Osteocyte (in vitro differentiated cells): ENCODE measurements at regions not wholly inside any gene's neighbourhood (a gene's known extent, or its start where the extent isn't known, plus 50 kb on each side); places are given as distances from the start of the nearest gene placed in this dataset.

Source experiments
- DNase-seq: peaks from one replicate; pipeline ENCODE4 v3.0.0; 2021; ENCODE audit warnings: mixed read lengths; ENCODE audit not compliant: unreplicated experiment; ENCODE audit errors: extremely low spot score
- H3K27ac Mint-ChIP-seq: one replicate; pipeline ENCODE4 v1.8.0; 2021; ENCODE audit warnings: mild to moderate bottlenecking, mixed read lengths; ENCODE audit not compliant: unreplicated experiment
- H3K27me3 Mint-ChIP-seq: one replicate; pipeline ENCODE4 v1.8.0; 2021; ENCODE audit warnings: mixed read lengths; ENCODE audit not compliant: unreplicated experiment
- H3K36me3 Mint-ChIP-seq: one replicate; pipeline ENCODE4 v1.8.0; 2021; ENCODE audit warnings: mixed read lengths; ENCODE audit not compliant: unreplicated experiment
- H3K4me1 Mint-ChIP-seq: one replicate; pipeline ENCODE4 v1.8.0; 2021; ENCODE audit warnings: mixed read lengths; ENCODE audit not compliant: unreplicated experiment
- H3K4me3 Mint-ChIP-seq: one replicate; pipeline ENCODE4 v1.8.0; 2021; ENCODE audit warnings: mild to moderate bottlenecking, moderate library complexity, mixed read lengths; ENCODE audit not compliant: unreplicated experiment
- H3K9me3 Mint-ChIP-seq: one replicate; pipeline ENCODE4 v1.8.0; 2021; ENCODE audit warnings: mixed read lengths; ENCODE audit not compliant: unreplicated experiment
- TF ChIP-seq, protein P1 (sequence below): fragments of 200-600 bp; sonication (generic); IDR thresholded peaks from 2 replicates; pipeline ENCODE4 v1.5.0; 2021; ENCODE audit warnings: antibody characterized with exemption, mild to moderate bottlenecking, moderate library complexity

DNA sequence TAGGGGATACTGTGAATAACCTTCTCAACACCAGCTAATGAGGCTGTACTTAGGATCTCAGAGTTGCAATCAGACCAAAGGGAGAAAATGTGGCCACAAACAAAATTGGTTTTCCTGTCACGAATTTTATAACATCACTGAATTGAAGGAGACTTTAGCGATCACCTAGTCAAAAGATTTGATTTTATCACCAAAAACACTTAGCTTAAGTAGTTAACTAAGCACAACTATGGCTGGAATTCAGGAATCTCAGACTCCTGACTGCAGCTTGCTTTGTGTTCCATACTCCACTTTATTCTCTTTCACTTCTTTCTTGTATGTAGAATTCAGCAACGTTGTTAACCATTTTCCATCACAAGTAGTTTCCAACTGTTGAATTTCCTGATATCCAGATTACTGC is 152.0 kb downstream of the SLC16A9 start:
- DNase-seq: no peak
- no peak overlapping the region for H3K4me3 Mint-ChIP-seq
- TF ChIP-seq, protein P1, sequence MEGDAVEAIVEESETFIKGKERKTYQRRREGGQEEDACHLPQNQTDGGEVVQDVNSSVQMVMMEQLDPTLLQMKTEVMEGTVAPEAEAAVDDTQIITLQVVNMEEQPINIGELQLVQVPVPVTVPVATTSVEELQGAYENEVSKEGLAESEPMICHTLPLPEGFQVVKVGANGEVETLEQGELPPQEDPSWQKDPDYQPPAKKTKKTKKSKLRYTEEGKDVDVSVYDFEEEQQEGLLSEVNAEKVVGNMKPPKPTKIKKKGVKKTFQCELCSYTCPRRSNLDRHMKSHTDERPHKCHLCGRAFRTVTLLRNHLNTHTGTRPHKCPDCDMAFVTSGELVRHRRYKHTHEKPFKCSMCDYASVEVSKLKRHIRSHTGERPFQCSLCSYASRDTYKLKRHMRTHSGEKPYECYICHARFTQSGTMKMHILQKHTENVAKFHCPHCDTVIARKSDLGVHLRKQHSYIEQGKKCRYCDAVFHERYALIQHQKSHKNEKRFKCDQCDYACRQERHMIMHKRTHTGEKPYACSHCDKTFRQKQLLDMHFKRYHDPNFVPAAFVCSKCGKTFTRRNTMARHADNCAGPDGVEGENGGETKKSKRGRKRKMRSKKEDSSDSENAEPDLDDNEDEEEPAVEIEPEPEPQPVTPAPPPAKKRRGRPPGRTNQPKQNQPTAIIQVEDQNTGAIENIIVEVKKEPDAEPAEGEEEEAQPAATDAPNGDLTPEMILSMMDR: no peak
- no peaks in the 10 kb centered on the region for H3K4me1 Mint-ChIP-seq
- no peaks in the 10 kb centered on the region for H3K9me3 Mint-ChIP-seq
- H3K27me3 Mint-ChIP-seq: peaks cover 40% of the 10 kb centered on the region
- no peaks in the 10 kb centered on the region for H3K36me3 Mint-ChIP-seq
- no peak overlapping the region for H3K27ac Mint-ChIP-seq

DNA sequence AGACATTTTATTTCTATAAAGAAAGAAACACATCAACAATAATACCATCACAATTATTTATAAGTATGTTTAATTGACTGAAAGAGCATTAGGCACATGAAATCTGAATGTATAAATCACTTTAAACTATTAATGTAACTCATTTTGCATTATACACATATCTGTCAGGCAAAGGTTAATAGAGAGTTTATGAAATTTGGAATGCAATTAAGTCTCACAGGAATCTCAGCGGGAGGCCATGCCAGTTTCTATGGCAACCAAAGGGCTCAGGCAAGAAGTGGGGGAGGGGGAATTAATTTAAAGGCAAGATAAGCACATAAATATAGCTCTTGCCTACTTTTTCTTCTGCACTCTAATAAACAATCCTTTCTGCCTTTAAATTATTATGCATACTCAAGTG is 152.6 kb downstream of the SLC16A9 start:
- Mint-ChIP-seq H3K4me3 (no peak overlapping the region), H3K27ac (no peak overlapping the region)

DNA sequence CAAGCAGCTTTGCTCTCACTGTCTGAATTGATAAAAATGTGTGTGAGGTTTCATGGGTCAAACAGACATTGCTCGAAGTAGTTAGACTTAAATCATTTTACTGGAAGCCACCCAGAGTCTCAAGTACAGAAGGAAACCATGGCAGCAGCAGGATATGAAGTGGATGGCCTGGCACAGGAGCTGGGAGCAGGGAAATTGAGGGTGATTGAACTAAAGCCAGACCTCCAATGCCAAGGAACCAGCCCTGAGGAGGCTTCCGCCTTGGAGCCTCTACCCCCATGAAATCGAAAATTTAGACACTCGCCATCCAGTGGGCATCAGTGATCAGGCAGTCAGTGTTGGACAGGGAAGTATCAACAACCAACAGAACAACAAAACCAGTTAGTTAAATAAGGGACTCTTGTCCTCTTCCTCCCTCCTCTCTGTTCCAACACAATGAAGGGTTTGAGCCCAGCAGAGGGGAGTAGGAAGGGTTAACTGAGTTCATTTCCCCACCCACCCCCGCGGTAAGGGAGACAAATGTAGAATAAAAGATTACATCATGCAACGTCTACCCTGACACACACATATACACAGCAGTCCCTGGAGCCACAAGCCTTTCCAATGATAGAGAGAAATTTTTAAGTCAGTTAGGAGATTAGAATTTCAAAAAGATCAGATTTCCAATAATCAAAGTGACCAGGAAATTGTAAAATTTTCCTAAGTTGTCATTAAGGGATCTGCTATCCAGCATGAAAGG is 156.3 kb downstream of the SLC16A9 start:
- Mint-ChIP-seq H3K36me3 (no peaks in the 10 kb centered on the region), H3K27me3 (peaks cover 43% of the 10 kb centered on the region), H3K4me1 (no peaks in the 10 kb centered on the region), H3K9me3 (no peaks in the 10 kb centered on the region), H3K4me3 (no peak overlapping the region), H3K27ac (no peak overlapping the region)
- DNase-seq: no peak
- TF ChIP-seq, protein P1: no peak

More for the DNA sequence above, 152.6 kb downstream of the SLC16A9 start:
- no peak for DNase-seq
- peaks cover 39% of the 10 kb centered on the region for H3K27me3 Mint-ChIP-seq
- H3K4me1 Mint-ChIP-seq: no peaks in the 10 kb centered on the region
- H3K9me3 Mint-ChIP-seq: no peaks in the 10 kb centered on the region
- no peaks in the 10 kb centered on the region for H3K36me3 Mint-ChIP-seq
- TF ChIP-seq, protein P1: no peak

DNA sequence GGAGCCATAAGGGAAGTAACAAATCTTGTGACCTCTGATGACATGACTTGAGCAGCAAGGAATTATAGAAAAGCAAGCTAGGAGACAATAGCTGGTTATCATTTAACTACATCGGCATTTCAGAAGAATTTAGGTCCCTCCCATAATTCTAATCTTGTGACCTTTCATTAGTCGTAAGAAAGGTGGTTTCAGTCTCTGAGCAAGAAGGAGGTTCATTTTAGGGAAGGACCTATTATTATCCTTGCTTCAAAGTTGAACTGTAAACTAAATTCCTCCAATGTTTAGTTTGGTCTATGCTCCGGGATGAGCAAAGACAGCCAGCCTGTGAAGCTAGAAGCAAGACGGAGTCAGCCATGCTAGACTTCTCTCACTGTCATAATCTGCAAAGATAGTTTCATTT is 159.6 kb downstream of the SLC16A9 start:
- Mint-ChIP-seq H3K9me3 (no peaks in the 10 kb centered on the region), H3K27me3 (peaks cover 30% of the 10 kb centered on the region), H3K4me3 (no peak overlapping the region), H3K36me3 (no peaks in the 10 kb centered on the region), H3K4me1 (no peaks in the 10 kb centered on the region), H3K27ac (no peak overlapping the region)
- TF ChIP-seq, protein P1: no peak
- no peak for DNase-seq

DNA sequence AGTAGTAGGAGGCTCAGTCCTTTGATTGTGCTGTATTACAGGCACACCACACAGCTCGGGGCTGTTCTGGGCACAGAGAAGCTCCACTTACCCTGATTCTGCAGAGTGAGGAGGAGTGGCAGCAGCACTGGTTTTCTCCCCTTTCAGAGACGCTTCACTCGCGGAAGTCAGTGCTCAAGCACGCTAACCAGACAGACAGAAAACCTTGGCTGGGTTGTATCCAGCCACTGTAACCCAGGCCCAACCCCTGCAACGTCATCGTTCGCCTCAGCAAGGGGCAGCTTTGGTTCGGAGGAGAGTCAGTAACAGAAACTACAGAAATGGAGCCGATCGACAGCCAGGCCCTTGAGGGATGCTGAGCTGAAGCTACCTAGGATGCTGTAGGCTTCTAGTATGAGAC is 171.0 kb downstream of the SLC16A9 start:
- H3K4me3 Mint-ChIP-seq: no peak overlapping the region
- H3K9me3 Mint-ChIP-seq: no peaks in the 10 kb centered on the region
- DNase-seq: no peak
- TF ChIP-seq, protein P1: no peak
- peaks cover 29% of the 10 kb centered on the region for H3K4me1 Mint-ChIP-seq
- no peak overlapping the region for H3K27ac Mint-ChIP-seq
- H3K27me3 Mint-ChIP-seq: peaks cover 4% of the 10 kb centered on the region
- no peaks in the 10 kb centered on the region for H3K36me3 Mint-ChIP-seq
